HEK293 (cell line): ENCODE measurements at regions not wholly inside any gene's neighbourhood (a gene's known extent, or its start where the extent isn't known, plus 50 kb on each side); places are given as distances from the start of the nearest gene placed in this dataset.

ENCODE experiments used
- CTCF ChIA-PET: fragments of 350-600 bp; formaldehyde crosslinking; extraction: SDS; loops from one replicate; lab custom pipeline; 2021; ENCODE audit warnings: antibody characterized with exemption; lab: Yijun Ruan, JAX
- POLR2A ChIA-PET: fragments of 300-600 bp; formaldehyde crosslinking; extraction: SDS; loops from one replicate; lab custom pipeline; 2020; ENCODE audit warnings: antibody characterized with exemption, inconsistent platforms; lab: Yijun Ruan, JAX
- H3K27ac ChIP-seq: fragments of 200-500 bp; sonication (Bioruptor generic); 2 replicates; pipeline ENCODE4 v1.5.1; 2014; ENCODE audit warnings: low read depth, low read length, control low read depth, inconsistent platforms; ENCODE audit errors: extremely low read depth
- H3K36me3 ChIP-seq, 2 experiments: fragments of 200-500 bp in 1 of 2; sonication (Bioruptor generic) in 1 of 2; 1 replicate in 1 of 2; 2 replicates in 1 of 2; pipeline ENCODE4 v1.5.1; 2014 to 2017; ENCODE audit warnings: inconsistent platforms in 2 of 2, low read length in 2 of 2; ENCODE audit not compliant: control insufficient read depth in 2 of 2, insufficient read depth in 1 of 2
- H3K4me1 ChIP-seq: fragments of 200-500 bp; sonication (Bioruptor generic); 2 replicates; pipeline ENCODE4 v1.5.1; 2014; ENCODE audit warnings: mild to moderate bottlenecking, low read length, inconsistent platforms; ENCODE audit not compliant: control insufficient read depth, insufficient read depth
- H3K4me3 ChIP-seq: 2 replicates; pipeline ENCODE4 v1.5.1; 2011; ENCODE audit warnings: low read depth, mild to moderate bottlenecking, control low read depth, low read length, moderate library complexity
- H3K9me3 ChIP-seq: fragments of 200-500 bp; sonication (Bioruptor generic); 2 replicates; pipeline ENCODE4 v1.5.1; 2014; ENCODE audit warnings: low read depth, low read length, inconsistent platforms; ENCODE audit not compliant: control insufficient read depth, insufficient read depth
- BCL11B ChIP-seq: fragments of 450-650 bp; formaldehyde crosslinking; IDR thresholded peaks from 2 replicates; pipeline ENCODE4 v1.5.1; 2016; ENCODE audit warnings: low read depth, missing biosample characterization, missing genetic modification characterization
- EGR2 ChIP-seq: fragments of 450-650 bp; formaldehyde crosslinking; IDR thresholded peaks from 2 replicates; pipeline ENCODE4 v1.5.1; 2016; ENCODE audit warnings: low read depth, missing biosample characterization, missing genetic modification characterization
- MEIS1 ChIP-seq: sonication (generic); formaldehyde crosslinking; IDR thresholded peaks from 2 replicates; pipeline ENCODE4 v1.8.1; 2022; ENCODE audit warnings: missing genetic modification reagents, mild to moderate bottlenecking, borderline replicate concordance
- OSR2 ChIP-seq: fragments of 450-650 bp; formaldehyde crosslinking; IDR thresholded peaks from 2 replicates; pipeline ENCODE4 v1.5.1; 2016; ENCODE audit warnings: missing biosample characterization, missing genetic modification characterization
- ZFP37 ChIP-seq: fragments of 450-650 bp; formaldehyde crosslinking; IDR thresholded peaks from 2 replicates; pipeline ENCODE4 v1.5.1; 2016; ENCODE audit warnings: missing biosample characterization, missing genetic modification characterization
- ZIC2 ChIP-seq: fragments of 450-650 bp; formaldehyde crosslinking; IDR thresholded peaks from 2 replicates; pipeline ENCODE4 v1.5.1; 2016; ENCODE audit warnings: missing biosample characterization, missing genetic modification characterization
- ZNF223 ChIP-seq: fragments of 450-650 bp; formaldehyde crosslinking; IDR thresholded peaks from 2 replicates; pipeline ENCODE4 v1.5.1; 2016; ENCODE audit warnings: missing biosample characterization, missing genetic modification characterization
- ZNF391 ChIP-seq: fragments of 450-650 bp; formaldehyde crosslinking; IDR thresholded peaks from 2 replicates; pipeline ENCODE4 v1.5.1; 2016; ENCODE audit warnings: low read depth, missing biosample characterization, missing genetic modification characterization, borderline replicate concordance
- ZNF416 ChIP-seq: fragments of 450-650 bp; formaldehyde crosslinking; IDR thresholded peaks from 2 replicates; pipeline ENCODE4 v1.5.1; 2016; ENCODE audit warnings: missing biosample characterization, missing genetic modification characterization
- ZNF433 ChIP-seq: fragments of 450-650 bp; formaldehyde crosslinking; IDR thresholded peaks from 2 replicates; pipeline ENCODE4 v1.5.1; 2016; ENCODE audit warnings: missing biosample characterization, missing genetic modification characterization, low read depth
- ZNF529 ChIP-seq: fragments of 450-650 bp; formaldehyde crosslinking; IDR thresholded peaks from 2 replicates; pipeline ENCODE4 v1.5.1; 2017; ENCODE audit warnings: missing genetic modification characterization, missing biosample characterization; ENCODE audit not compliant: insufficient replicate concordance
- ZNF530 ChIP-seq: fragments of 450-650 bp; formaldehyde crosslinking; IDR thresholded peaks from 2 replicates; pipeline ENCODE4 v1.5.1; 2016; ENCODE audit warnings: low read depth, missing biosample characterization, missing genetic modification characterization
- ZNF558 ChIP-seq: fragments of 450-650 bp; formaldehyde crosslinking; IDR thresholded peaks from 2 replicates; pipeline ENCODE4 v1.5.1; 2016; ENCODE audit warnings: missing biosample characterization, missing genetic modification characterization
- ZNF660 ChIP-seq: fragments of 450-650 bp; IDR thresholded peaks from 2 replicates; pipeline ENCODE4 v1.5.1; 2018; ENCODE audit warnings: missing biosample characterization, mild to moderate bottlenecking, missing genetic modification characterization
- TF ChIP-seq, protein P1 (sequence below): fragments of 450-650 bp; formaldehyde crosslinking; optimal IDR thresholded peaks from 2 replicates; pipeline ENCODE3; 2016; ENCODE audit warnings: missing biosample characterization, mild to moderate bottlenecking, missing genetic modification characterization
- TF ChIP-seq, protein P2 (sequence below): fragments of 450-650 bp; IDR thresholded peaks from 2 replicates; pipeline ENCODE4 v1.5.1; 2018; ENCODE audit warnings: missing biosample characterization, missing genetic modification characterization
- TF ChIP-seq, protein P3 (sequence below): fragments of 450-650 bp; formaldehyde crosslinking; IDR thresholded peaks from 2 replicates; pipeline ENCODE4 v1.5.1; 2017; ENCODE audit warnings: missing biosample characterization, missing genetic modification characterization
- TF ChIP-seq, protein P4 (sequence below): fragments of 450-650 bp; formaldehyde crosslinking; IDR thresholded peaks from 2 replicates; pipeline ENCODE4 v1.5.1; 2017; ENCODE audit warnings: missing biosample characterization, missing genetic modification characterization
- TF ChIP-seq, protein P5 (sequence below): fragments of 450-650 bp; formaldehyde crosslinking; IDR thresholded peaks from 2 replicates; pipeline ENCODE4 v1.5.1; 2016; ENCODE audit warnings: missing biosample characterization, missing genetic modification characterization
- TF ChIP-seq, protein P6 (sequence below): fragments of 450-650 bp; formaldehyde crosslinking; IDR thresholded peaks from 2 replicates; pipeline ENCODE4 v1.5.1; 2016; ENCODE audit warnings: missing biosample characterization, missing genetic modification characterization

DNA sequence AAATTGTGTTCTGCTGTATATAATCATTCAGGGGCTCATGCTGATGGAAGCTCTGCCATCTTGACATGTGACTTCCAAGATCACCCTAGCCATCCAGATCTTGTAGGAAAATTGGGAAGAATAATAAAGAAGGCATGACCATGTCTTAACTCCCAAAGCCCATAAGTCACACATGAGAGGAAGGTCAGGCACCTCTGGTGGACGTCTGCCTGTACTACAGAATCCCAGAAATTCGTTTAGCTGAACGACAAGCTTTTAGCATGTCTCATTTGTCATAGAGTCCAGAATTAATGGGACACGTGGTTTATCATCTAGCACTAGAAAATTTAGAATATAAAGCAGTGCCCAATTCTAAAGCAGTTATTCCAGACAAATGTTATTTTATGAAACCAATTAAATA is 212.7 kb downstream of the CENPC start:
- POLR2A ChIA-PET = no interaction called here
- no peak for TF ChIP-seq ZNF391 (tag by site-specific recombination)
- TF ChIP-seq, protein P1, sequence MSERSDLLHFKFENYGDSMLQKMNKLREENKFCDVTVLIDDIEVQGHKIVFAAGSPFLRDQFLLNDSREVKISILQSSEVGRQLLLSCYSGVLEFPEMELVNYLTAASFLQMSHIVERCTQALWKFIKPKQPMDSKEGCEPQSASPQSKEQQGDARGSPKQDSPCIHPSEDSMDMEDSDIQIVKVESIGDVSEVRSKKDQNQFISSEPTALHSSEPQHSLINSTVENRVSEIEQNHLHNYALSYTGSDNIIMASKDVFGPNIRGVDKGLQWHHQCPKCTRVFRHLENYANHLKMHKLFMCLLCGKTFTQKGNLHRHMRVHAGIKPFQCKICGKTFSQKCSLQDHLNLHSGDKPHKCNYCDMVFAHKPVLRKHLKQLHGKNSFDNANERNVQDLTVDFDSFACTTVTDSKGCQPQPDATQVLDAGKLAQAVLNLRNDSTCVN (tag by site-specific recombination) = no peak
- TF ChIP-seq ZNF223 (tag by site-specific recombination) = no peak
- no peak for TF ChIP-seq EGR2
- no peak for TF ChIP-seq ZNF416 (tag by site-specific recombination)
- no peak for TF ChIP-seq ZNF660 (tag by site-specific recombination)
- TF ChIP-seq ZNF558 = no peak
- no peak for TF ChIP-seq ZNF433 (tag by site-specific recombination)
- TF ChIP-seq BCL11B (tag by site-specific recombination) = no peak
- no peak for TF ChIP-seq ZFP37 (tag by site-specific recombination)
- TF ChIP-seq OSR2 = no peak
- TF ChIP-seq, protein P2, sequence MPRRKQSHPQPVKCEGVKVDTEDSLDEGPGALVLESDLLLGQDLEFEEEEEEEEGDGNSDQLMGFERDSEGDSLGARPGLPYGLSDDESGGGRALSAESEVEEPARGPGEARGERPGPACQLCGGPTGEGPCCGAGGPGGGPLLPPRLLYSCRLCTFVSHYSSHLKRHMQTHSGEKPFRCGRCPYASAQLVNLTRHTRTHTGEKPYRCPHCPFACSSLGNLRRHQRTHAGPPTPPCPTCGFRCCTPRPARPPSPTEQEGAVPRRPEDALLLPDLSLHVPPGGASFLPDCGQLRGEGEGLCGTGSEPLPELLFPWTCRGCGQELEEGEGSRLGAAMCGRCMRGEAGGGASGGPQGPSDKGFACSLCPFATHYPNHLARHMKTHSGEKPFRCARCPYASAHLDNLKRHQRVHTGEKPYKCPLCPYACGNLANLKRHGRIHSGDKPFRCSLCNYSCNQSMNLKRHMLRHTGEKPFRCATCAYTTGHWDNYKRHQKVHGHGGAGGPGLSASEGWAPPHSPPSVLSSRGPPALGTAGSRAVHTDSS = no peak
- no peak for TF ChIP-seq ZNF530 (tag by site-specific recombination)
- TF ChIP-seq, protein P3, sequence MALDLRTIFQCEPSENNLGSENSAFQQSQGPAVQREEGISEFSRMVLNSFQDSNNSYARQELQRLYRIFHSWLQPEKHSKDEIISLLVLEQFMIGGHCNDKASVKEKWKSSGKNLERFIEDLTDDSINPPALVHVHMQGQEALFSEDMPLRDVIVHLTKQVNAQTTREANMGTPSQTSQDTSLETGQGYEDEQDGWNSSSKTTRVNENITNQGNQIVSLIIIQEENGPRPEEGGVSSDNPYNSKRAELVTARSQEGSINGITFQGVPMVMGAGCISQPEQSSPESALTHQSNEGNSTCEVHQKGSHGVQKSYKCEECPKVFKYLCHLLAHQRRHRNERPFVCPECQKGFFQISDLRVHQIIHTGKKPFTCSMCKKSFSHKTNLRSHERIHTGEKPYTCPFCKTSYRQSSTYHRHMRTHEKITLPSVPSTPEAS (tag by site-specific recombination) = no peak
- TF ChIP-seq ZIC2 (tag by site-specific recombination) = no peak
- TF ChIP-seq MEIS1 (CRISPR knock-in tag) = no peak
- TF ChIP-seq, protein P4, sequence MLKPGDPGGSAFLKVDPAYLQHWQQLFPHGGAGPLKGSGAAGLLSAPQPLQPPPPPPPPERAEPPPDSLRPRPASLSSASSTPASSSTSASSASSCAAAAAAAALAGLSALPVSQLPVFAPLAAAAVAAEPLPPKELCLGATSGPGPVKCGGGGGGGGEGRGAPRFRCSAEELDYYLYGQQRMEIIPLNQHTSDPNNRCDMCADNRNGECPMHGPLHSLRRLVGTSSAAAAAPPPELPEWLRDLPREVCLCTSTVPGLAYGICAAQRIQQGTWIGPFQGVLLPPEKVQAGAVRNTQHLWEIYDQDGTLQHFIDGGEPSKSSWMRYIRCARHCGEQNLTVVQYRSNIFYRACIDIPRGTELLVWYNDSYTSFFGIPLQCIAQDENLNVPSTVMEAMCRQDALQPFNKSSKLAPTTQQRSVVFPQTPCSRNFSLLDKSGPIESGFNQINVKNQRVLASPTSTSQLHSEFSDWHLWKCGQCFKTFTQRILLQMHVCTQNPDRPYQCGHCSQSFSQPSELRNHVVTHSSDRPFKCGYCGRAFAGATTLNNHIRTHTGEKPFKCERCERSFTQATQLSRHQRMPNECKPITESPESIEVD (tag by site-specific recombination) = no peak
- no peak for TF ChIP-seq ZNF529 (tag by site-specific recombination)
- TF ChIP-seq, protein P5, sequence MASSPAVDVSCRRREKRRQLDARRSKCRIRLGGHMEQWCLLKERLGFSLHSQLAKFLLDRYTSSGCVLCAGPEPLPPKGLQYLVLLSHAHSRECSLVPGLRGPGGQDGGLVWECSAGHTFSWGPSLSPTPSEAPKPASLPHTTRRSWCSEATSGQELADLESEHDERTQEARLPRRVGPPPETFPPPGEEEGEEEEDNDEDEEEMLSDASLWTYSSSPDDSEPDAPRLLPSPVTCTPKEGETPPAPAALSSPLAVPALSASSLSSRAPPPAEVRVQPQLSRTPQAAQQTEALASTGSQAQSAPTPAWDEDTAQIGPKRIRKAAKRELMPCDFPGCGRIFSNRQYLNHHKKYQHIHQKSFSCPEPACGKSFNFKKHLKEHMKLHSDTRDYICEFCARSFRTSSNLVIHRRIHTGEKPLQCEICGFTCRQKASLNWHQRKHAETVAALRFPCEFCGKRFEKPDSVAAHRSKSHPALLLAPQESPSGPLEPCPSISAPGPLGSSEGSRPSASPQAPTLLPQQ (tag by site-specific recombination) = no peak
- TF ChIP-seq, protein P6, sequence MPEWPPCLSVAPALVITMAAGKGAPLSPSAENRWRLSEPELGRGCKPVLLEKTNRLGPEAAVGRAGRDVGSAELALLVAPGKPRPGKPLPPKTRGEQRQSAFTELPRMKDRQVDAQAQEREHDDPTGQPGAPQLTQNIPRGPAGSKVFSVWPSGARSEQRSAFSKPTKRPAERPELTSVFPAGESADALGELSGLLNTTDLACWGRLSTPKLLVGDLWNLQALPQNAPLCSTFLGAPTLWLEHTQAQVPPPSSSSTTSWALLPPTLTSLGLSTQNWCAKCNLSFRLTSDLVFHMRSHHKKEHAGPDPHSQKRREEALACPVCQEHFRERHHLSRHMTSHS (tag by site-specific recombination) = no peak
- CTCF ChIA-PET = interaction anchor here (0.6 to 1.5 kb wide), 4 partner anchors 61 to 1664 kb away, joined by 3 to 4 read pairs (median 3); no protein-coding TSS in a partner anchor

More for the DNA sequence above, 212.7 kb downstream of the CENPC start:
- Histone ChIP-seq H3K9me3 (no peaks in the 10 kb centered on the region), H3K36me3 (no peaks in the 10 kb centered on the region), H3K4me1 (no peaks in the 10 kb centered on the region), H3K4me3 (no peak overlapping the region), H3K27ac (no peak overlapping the region)
